Cardiac muscle cell (in vitro differentiated cells and primary cell): ENCODE measurements at regions not wholly inside any gene's neighbourhood (a gene's known extent, or its start where the extent isn't known, plus 50 kb on each side); places are given as distances from the start of the nearest gene placed in this dataset.

Experiments
- DNase-seq, 2 donors: peaks; one replicate each; pipeline versions ENCODE4 v3.0.0 to v3.0.0-alpha.2; 2010 to 2017; ENCODE audit warnings: low read depth in 1 of 2, low spot score in 1 of 2
- H3K27ac ChIP-seq: fragments of 200-600 bp; sonication (generic); 2 replicates; pipeline ENCODE4 v1.5.1; 2016
- H3K27me3 ChIP-seq: fragments of 200-600 bp; sonication (generic); 2 replicates; pipeline ENCODE4 v1.6.0; 2016; ENCODE audit warnings: control low read depth
- H3K36me3 ChIP-seq: fragments of 200-600 bp; sonication (generic); 2 replicates; pipeline ENCODE4 v1.5.1; 2016; ENCODE audit warnings: control low read depth
- H3K4me1 ChIP-seq: fragments of 200-600 bp; sonication (generic); 2 replicates; pipeline ENCODE4 v1.8.1; 2017; ENCODE audit warnings: low read depth, mild to moderate bottlenecking, mixed run types
- H3K4me3 ChIP-seq: fragments of 200-600 bp; sonication (generic); 2 replicates; pipeline ENCODE4 v1.5.1; 2016; ENCODE audit warnings: mild to moderate bottlenecking
- H3K9me3 ChIP-seq: fragments of 200-600 bp; sonication (generic); 2 replicates; pipeline ENCODE4 v1.5.1; 2017; ENCODE audit warnings: low read depth, mild to moderate bottlenecking, control low read depth
- TF ChIP-seq, protein P1 (sequence below): IDR thresholded peaks from 2 replicates; pipeline ENCODE4 v1.5.1; 2012; ENCODE audit warnings: low read depth, mild to moderate bottlenecking, low read length

DNA sequence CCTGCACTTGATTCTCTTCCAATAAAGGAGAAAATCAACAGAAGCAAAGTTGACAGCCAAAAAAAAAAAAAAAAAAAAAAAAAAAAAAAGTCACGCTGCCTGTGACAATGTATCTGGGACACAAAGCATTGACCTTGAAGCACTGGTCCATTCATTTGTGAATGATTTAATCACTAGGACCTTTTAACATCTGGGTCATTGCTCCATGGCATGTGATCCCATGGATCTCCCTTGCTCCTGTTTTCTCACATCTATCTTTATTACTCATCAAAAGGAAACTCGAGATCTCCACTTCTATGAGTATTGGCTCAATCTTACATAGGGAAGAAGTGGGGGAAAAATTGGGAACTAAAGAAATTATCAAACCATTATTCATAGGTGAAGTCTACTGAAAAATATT is 89.6 kb upstream of the SMIM30 start:
- Histone ChIP-seq H3K4me3 (no peak overlapping the region), H3K27me3 (no peaks in the 10 kb centered on the region), H3K4me1 (no peaks in the 10 kb centered on the region), H3K9me3 (no peaks in the 10 kb centered on the region), H3K27ac (no peak overlapping the region), H3K36me3 (no peaks in the 10 kb centered on the region)
- TF ChIP-seq, protein P1, sequence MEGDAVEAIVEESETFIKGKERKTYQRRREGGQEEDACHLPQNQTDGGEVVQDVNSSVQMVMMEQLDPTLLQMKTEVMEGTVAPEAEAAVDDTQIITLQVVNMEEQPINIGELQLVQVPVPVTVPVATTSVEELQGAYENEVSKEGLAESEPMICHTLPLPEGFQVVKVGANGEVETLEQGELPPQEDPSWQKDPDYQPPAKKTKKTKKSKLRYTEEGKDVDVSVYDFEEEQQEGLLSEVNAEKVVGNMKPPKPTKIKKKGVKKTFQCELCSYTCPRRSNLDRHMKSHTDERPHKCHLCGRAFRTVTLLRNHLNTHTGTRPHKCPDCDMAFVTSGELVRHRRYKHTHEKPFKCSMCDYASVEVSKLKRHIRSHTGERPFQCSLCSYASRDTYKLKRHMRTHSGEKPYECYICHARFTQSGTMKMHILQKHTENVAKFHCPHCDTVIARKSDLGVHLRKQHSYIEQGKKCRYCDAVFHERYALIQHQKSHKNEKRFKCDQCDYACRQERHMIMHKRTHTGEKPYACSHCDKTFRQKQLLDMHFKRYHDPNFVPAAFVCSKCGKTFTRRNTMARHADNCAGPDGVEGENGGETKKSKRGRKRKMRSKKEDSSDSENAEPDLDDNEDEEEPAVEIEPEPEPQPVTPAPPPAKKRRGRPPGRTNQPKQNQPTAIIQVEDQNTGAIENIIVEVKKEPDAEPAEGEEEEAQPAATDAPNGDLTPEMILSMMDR, result no peak
- no peak for DNase-seq

DNA sequence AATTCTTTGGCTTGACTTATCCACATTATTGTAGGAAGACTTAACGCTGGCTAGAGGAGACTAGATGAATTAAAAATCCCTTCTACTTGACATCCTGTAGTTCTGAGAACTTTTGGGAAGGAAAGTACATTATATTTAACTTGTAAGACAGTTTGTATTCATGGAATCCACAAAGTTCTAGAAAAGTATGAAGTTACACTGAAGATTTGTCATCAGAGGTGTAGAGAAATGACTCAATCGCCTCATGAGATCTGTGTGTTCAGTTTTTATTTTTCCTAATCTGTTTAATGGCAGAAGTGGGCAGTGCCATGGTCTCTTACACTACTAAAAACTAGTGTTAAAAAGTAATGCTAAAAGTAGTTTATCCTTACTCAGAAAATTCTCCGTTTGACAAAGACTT is 89.1 kb upstream of the SMIM30 start:
- TF ChIP-seq, protein P1, result no peak
- H3K4me3 ChIP-seq, result no peak overlapping the region
- H3K4me1 ChIP-seq, result no peaks in the 10 kb centered on the region
- H3K27me3 ChIP-seq, result no peaks in the 10 kb centered on the region
- no peaks in the 10 kb centered on the region for H3K9me3 ChIP-seq
- H3K27ac ChIP-seq, result no peak overlapping the region
- no peaks in the 10 kb centered on the region for H3K36me3 ChIP-seq
- DNase-seq, result no peak

DNA sequence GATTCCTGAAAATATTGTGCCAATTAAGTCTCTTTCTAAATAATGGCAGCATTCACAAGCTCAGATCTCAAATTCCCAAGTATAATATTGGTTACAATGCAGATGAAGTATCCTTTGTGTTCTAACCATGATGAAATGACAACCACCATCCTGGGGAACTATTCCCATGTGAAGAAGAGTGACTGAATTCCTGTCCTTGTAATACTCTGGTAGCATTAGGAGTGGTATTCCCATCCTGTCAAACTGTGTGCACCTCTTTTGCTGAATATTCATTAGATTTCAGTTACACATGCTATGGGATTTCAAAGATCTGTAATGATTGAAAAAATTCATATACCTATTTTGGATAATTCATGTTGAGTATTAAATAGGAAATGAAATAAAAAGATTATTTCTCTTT is 86.1 kb upstream of the SMIM30 start:
- no peaks in the 10 kb centered on the region for H3K27me3 ChIP-seq

DNA sequence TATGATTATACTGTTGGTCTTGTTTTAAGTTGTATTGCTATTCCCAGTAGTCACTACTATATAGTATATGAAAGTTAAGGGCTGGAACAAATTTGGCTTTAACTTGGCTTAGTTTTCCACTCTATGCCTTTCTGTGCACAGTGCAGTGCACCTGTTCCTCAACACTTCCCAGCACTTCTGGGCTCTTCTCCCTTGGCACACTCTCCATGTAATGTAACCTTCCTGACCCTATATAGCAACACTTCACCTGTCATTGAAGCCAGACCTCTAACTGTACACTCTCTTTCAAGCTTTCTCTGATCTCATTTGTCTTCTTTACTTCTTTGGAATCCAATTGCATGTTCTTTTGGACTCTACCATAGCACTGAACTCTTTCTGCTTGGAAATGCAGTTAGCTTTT is 83.9 kb upstream of the SMIM30 start:
- no peaks in the 10 kb centered on the region for H3K27me3 ChIP-seq
- H3K9me3 ChIP-seq, result no peaks in the 10 kb centered on the region
- H3K36me3 ChIP-seq, result no peaks in the 10 kb centered on the region
- H3K27ac ChIP-seq, result no peak overlapping the region
- H3K4me1 ChIP-seq, result no peaks in the 10 kb centered on the region
- TF ChIP-seq, protein P1, result no peak
- H3K4me3 ChIP-seq, result no peak overlapping the region
- no peak for DNase-seq

More for the DNA sequence above, 86.1 kb upstream of the SMIM30 start:
- H3K9me3 ChIP-seq, result no peaks in the 10 kb centered on the region
- DNase-seq, result no peak
- no peaks in the 10 kb centered on the region for H3K36me3 ChIP-seq
- H3K4me3 ChIP-seq, result no peak overlapping the region
- H3K4me1 ChIP-seq, result no peaks in the 10 kb centered on the region
- H3K27ac ChIP-seq, result no peak overlapping the region
- TF ChIP-seq, protein P1, result no peak

DNA sequence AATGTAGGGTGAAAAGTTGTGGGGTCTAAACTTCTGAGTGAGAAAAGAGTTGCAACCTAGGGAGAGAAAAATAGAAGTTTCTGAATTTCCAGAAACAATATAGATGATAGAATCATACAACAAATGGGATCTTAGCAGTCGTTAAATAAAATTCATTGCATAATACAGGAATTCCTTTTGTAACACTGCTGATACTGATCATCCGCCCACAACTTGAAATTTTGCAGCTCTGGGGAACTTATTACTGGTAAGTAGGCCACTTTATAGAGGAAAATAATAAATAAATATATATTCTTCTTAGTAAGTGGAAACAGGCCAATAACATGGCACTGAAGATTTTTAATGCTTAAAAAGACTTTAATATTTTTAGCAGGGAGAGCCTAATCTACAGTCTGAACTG is 81.9 kb upstream of the SMIM30 start:
- no peak overlapping the region for H3K27ac ChIP-seq
- H3K4me1 ChIP-seq, result no peaks in the 10 kb centered on the region
- DNase-seq, result peak in 1 of 2 donors; percentile 22
- no peak overlapping the region for H3K4me3 ChIP-seq
- H3K27me3 ChIP-seq, result no peaks in the 10 kb centered on the region
- H3K9me3 ChIP-seq, result no peaks in the 10 kb centered on the region
- TF ChIP-seq, protein P1, result no peak
- H3K36me3 ChIP-seq, result no peaks in the 10 kb centered on the region

DNA sequence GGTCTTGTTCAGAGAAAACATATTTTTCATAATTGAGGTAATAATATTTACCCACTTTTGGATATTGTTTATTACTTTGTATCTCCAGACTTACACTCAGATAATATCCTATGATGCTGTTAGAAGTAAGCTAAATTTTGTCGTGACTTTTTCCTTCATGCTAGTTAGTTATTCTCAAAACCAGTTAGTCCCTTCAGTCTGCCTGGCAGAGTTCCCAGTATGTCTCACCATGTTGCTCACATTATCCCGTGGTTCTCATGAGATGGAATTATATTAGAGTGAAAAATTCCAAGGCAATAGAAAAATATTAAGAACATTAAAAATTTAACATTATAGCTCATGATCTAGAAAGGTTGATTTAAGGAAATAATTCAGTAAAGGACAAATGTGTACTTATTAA is 81.5 kb upstream of the SMIM30 start:
- H3K36me3 ChIP-seq, result no peaks in the 10 kb centered on the region
- TF ChIP-seq, protein P1, result no peak
- H3K27ac ChIP-seq, result no peak overlapping the region
- H3K27me3 ChIP-seq, result no peaks in the 10 kb centered on the region
- peak in 1 of 2 donors; percentile 55 for DNase-seq
- no peak overlapping the region for H3K4me3 ChIP-seq
- no peaks in the 10 kb centered on the region for H3K4me1 ChIP-seq
- H3K9me3 ChIP-seq, result no peaks in the 10 kb centered on the region
